ENCODE measurements at regions not wholly inside any gene's neighbourhood (a gene's known extent, or its start where the extent isn't known, plus 50 kb on each side); places are given as distances from the start of the nearest gene placed in this dataset.

GRCh38 chr7:22932896-22933295 is 81.0 kb downstream of the HYCC1 start:
- TF ChIP-seq TCF7L2 (IDR thresholded peaks at IDR 0.05; ENCODE audit: low read depth, low read length) (no peak), REST (IDR thresholded peaks at IDR 0.05; ENCODE audit: insufficient read depth in 1 of 2, low read depth in 2 of 2, low read length in 1 of 2) (no peak), CTCF (IDR thresholded peaks at IDR 0.05) (no peak), POLR2AphosphoS5 (IDR thresholded peaks at IDR 0.05; ENCODE audit: low read depth, low read length) (no peak), SIN3A (IDR thresholded peaks at IDR 0.05; ENCODE audit: borderline replicate concordance, insufficient read depth, low read depth, low read length) (no peak)
- ATAC-seq = no peak
- in situ Hi-C loops (cut with HindIII; ENCODE audit: low pct_unique_long_range_greater_than_20kb, low sequenced_read_pairs) = no loop called here
- Histone ChIP-seq H3K27me3 (ENCODE audit: control insufficient read depth, insufficient read depth, low read length) (no peaks in the 10 kb centered on the region), H3K4me1 (ENCODE audit: control insufficient read depth, insufficient read depth, low read length) (no peaks in the 10 kb centered on the region), H3K36me3 (ENCODE audit: control insufficient read depth, insufficient read depth, low read length) (no peaks in the 10 kb centered on the region), H3K9me3 (ENCODE audit: control insufficient read depth, insufficient read depth, low read depth, low read length) (no peaks in the 10 kb centered on the region), H3K4me3 (ENCODE audit: low read depth in 2 of 2, low read length in 2 of 2) (no peak overlapping the region), H3K27ac (ENCODE audit: low read length) (no peak overlapping the region)
- DNase-seq (ENCODE audit: low read depth, low spot score) = no peak
- intact Hi-C loops (cut with micrococcal nuclease; ENCODE audit: unreplicated experiment) = no loop called here
- no TSS peak for BruUV-seq (replicated peaks)
- CTCF ChIA-PET = no interaction called here
- POLR2A ChIA-PET = interaction anchor here (0.6 kb wide), 1 partner anchor 56 kb away, joined by 3 read pairs; no protein-coding TSS in a partner anchor

- BruUV-seq (replicated peaks) = no TSS peak
- H3K36me3 ChIP-seq (ENCODE audit: control insufficient read depth, insufficient read depth, low read length) = no peaks in the 10 kb centered on the region
- intact Hi-C loops (cut with micrococcal nuclease; ENCODE audit: unreplicated experiment) (no loop called here), in situ Hi-C loops (cut with HindIII; ENCODE audit: low pct_unique_long_range_greater_than_20kb, low sequenced_read_pairs) (no loop called here)
- DNase-seq (ENCODE audit: low read depth, low spot score) = no peak
- H3K4me3 ChIP-seq (ENCODE audit: low read depth in 2 of 2, low read length in 2 of 2) = no peak overlapping the region
- ATAC-seq = no peak
- CTCF ChIA-PET = no interaction called here
- no peaks in the 10 kb centered on the region for H3K27me3 ChIP-seq (ENCODE audit: control insufficient read depth, insufficient read depth, low read length)
- TF ChIP-seq TCF7L2 (IDR thresholded peaks at IDR 0.05; ENCODE audit: low read depth, low read length) (no peak), CTCF (IDR thresholded peaks at IDR 0.05) (no peak), SIN3A (IDR thresholded peaks at IDR 0.05; ENCODE audit: borderline replicate concordance, insufficient read depth, low read depth, low read length) (no peak), REST (IDR thresholded peaks at IDR 0.05; ENCODE audit: insufficient read depth in 1 of 2, low read depth in 2 of 2, low read length in 1 of 2) (no peak), POLR2AphosphoS5 (IDR thresholded peaks at IDR 0.05; ENCODE audit: low read depth, low read length) (no peak)
- no peak overlapping the region for H3K27ac ChIP-seq (ENCODE audit: low read length)
- no peaks in the 10 kb centered on the region for H3K4me1 ChIP-seq (ENCODE audit: control insufficient read depth, insufficient read depth, low read length)
- POLR2A ChIA-PET = interaction anchor here (0.6 kb wide), 1 partner anchor 44 kb away, joined by 5 read pairs; no protein-coding TSS in a partner anchor
- H3K9me3 ChIP-seq (ENCODE audit: control insufficient read depth, insufficient read depth, low read depth, low read length) = no peaks in the 10 kb centered on the region
Measured at GRCh38 chr7:22931011-22931410, 82.9 kb downstream of the HYCC1 start.

All from Panc1 (cell line).